ENCODE measurements at regions not wholly inside any gene's neighbourhood (a gene's known extent, or its start where the extent isn't known, plus 50 kb on each side); places are given as distances from the start of the nearest gene placed in this dataset.

DNA sequence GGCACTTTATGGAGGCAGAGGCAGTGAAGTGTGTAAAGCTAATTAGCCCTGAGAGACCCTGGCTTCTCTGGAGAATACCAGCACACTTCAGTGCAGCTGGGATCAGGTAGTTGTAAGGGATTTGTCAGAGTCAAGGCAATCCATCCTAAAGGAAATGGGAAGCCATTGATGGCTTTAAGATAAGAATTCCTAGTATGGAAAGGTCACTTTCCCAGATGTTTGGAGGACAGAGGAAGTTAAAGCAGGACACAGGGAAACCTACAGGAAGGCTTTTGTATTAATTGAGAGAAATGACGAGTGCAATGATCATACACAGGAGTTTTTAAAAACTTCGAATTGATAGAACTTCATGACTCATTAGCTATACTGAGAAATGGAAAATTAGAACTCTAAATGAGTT, 254.4 kb downstream of the SLC16A7 start:
- TF ChIP-seq CTCF (IDR thresholded peaks at IDR 0.05): no peak
- TF ChIP-seq ZFX (IDR thresholded peaks at IDR 0.05; ENCODE audit: borderline replicate concordance): no peak

All from 22Rv1 (cell line).